GM12873 (cell line): ENCODE measurements at regions not wholly inside any gene's neighbourhood (a gene's known extent, or its start where the extent isn't known, plus 50 kb on each side); places are given as distances from the start of the nearest gene placed in this dataset.

Source experiments
- CTCF ChIP-seq: IDR thresholded peaks from 2 replicates; pipeline ENCODE4 v1.5.1; 2012; ENCODE audit warnings: low read depth, mild to moderate bottlenecking, moderate library complexity, low read length, control low read depth; ENCODE audit not compliant: insufficient read depth; ENCODE audit errors: missing control alignments

- no peak for TF ChIP-seq CTCF
These were observed 110.7 kb upstream of the SLC45A1 start for GRCh38 chr1:8207202-8207601.

- TF ChIP-seq CTCF = no peak
These were observed 111.5 kb upstream of the SLC45A1 start for GRCh38 chr1:8206391-8206790.

- TF ChIP-seq CTCF = no peak
These were observed 112.1 kb upstream of the SLC45A1 start for GRCh38 chr1:8205771-8206170.

GRCh38 chr1:8204826-8205225 lies 113.1 kb upstream of the SLC45A1 start:
- no peak for TF ChIP-seq CTCF

- no peak for TF ChIP-seq CTCF
These were observed 114.4 kb upstream of the SLC45A1 start for GRCh38 chr1:8203551-8203950.

- no peak for TF ChIP-seq CTCF
These were observed 114.9 kb upstream of the SLC45A1 start for GRCh38 chr1:8203056-8203455.

- no peak for TF ChIP-seq CTCF
These were observed 115.6 kb upstream of the SLC45A1 start for GRCh38 chr1:8202182-8202905.
